ENCODE measurements at regions not wholly inside any gene's neighbourhood (a gene's known extent, or its start where the extent isn't known, plus 50 kb on each side); places are given as distances from the start of the nearest gene placed in this dataset.

DNA sequence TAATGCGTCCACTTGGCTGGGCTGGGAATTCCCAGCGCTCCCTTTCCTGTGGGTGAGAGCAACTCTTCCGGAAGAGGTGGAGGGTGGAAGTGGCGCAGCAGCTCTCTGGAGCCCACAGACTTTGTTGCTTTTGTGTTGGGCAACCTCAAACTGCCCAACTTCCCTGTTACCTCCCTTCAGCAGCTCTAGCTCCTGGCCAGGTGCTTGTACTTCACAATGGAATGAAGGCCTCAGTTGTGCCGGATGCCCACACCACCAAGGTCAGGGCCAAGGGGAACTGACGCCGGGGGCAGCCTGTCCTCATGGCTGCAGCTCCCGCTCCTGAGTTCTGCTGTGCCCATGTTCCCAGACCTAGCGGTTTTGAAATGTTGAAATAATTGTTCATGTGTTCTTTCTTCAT lies 322.9 kb downstream of the GALR1 start:
- TF ChIP-seq POLR2A (IDR thresholded peaks at IDR 0.05; ENCODE audit: low read length) (no peak), GATA1 (IDR thresholded peaks at IDR 0.05; ENCODE audit: low read depth, low read length) (no peak)
- no peak for DNase-seq

DNA sequence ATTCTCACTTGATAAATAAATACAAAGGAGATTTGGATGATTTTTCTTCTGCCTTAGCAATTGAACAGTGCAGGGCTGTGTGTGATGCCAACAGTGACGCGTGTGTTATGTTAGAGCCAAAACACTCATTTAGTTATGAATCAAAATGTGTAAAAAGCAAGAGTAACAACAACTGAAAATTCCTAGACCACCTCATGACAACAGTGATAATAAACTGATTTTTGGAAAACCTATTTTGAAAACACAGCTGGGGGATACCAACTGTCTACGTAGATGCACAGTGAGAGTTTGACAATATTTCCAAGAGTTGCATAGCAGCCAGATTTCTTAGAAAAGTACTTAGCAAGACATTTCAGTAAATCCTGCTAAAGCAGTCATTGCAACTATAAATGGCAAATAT lies 323.9 kb downstream of the GALR1 start:
- DNase-seq, result no peak
- TF ChIP-seq POLR2A (IDR thresholded peaks at IDR 0.05; ENCODE audit: low read length), result no peak
- no peak for TF ChIP-seq GATA1 (IDR thresholded peaks at IDR 0.05; ENCODE audit: low read depth, low read length)

GRCh38 chr18:77590943-77591515 lies 341.4 kb downstream of the GALR1 start:
- TF ChIP-seq POLR2A (IDR thresholded peaks at IDR 0.05; ENCODE audit: low read length) (no peak), GATA1 (IDR thresholded peaks at IDR 0.05; ENCODE audit: low read depth, low read length) (no peak)
- no peak for DNase-seq

DNA sequence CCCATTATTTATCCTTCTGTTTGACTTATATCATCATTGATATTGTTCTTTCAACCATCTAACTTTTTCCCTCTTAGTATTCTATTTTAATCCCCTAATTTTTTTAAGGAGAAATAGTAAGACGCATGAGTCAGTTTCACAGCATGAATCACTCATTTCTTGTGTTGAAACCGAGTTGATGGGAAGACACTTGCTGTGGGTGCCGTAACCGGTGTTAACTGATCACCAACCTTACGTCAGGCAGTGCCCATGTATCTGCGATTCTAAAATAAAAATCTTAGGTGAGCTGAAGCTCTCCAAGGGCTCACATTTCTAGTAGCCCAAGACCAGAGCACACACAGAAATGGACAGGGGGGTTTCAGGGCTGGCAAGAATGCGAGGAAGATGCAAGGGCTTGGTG lies 348.1 kb downstream of the GALR1 start:
- DNase-seq, result no peak
- TF ChIP-seq GATA1 (IDR thresholded peaks at IDR 0.05; ENCODE audit: low read depth, low read length), result no peak
- no peak for TF ChIP-seq POLR2A (IDR thresholded peaks at IDR 0.05; ENCODE audit: low read length)

GRCh38 chr18:77600674-77601073 lies 351.0 kb downstream of the GALR1 start:
- no peak for DNase-seq
- TF ChIP-seq POLR2A (IDR thresholded peaks at IDR 0.05; ENCODE audit: low read length) (no peak), GATA1 (IDR thresholded peaks at IDR 0.05; ENCODE audit: low read depth, low read length) (no peak)

- DNase-seq, result no peak
- TF ChIP-seq GATA1 (IDR thresholded peaks at IDR 0.05; ENCODE audit: low read depth, low read length) (no peak), POLR2A (IDR thresholded peaks at IDR 0.05; ENCODE audit: low read length) (no peak)
These were observed 351.9 kb downstream of the GALR1 start for GRCh38 chr18:77601567-77601966.

- no peak for TF ChIP-seq GATA1 (IDR thresholded peaks at IDR 0.05; ENCODE audit: low read depth, low read length)
- TF ChIP-seq POLR2A (IDR thresholded peaks at IDR 0.05; ENCODE audit: low read length), result no peak
- DNase-seq, result no peak
These were observed 357.4 kb downstream of the GALR1 start for GRCh38 chr18:77607087-77607486.

DNA sequence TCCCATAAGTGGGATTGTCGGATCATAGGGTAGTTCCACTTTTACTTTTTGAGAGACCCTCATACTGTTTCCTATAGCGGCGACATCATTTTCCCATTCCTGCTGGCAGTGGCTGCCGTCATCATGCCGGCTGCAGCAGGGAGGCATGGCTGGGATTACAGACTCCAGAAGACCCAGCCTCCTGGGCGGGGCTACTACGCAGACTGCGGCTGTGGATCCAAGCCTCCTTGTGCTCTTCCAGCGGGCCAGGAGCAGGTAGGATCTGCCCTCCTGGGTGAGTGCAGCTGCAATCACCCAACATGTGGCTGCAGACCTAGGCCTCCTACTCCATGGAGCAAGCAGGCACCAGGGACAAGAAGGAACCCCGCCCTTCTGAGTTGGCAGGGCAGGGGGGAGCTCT lies 359.2 kb downstream of the GALR1 start:
- TF ChIP-seq POLR2A (IDR thresholded peaks at IDR 0.05; ENCODE audit: low read length) (no peak), GATA1 (IDR thresholded peaks at IDR 0.05; ENCODE audit: low read depth, low read length) (no peak)

DNA sequence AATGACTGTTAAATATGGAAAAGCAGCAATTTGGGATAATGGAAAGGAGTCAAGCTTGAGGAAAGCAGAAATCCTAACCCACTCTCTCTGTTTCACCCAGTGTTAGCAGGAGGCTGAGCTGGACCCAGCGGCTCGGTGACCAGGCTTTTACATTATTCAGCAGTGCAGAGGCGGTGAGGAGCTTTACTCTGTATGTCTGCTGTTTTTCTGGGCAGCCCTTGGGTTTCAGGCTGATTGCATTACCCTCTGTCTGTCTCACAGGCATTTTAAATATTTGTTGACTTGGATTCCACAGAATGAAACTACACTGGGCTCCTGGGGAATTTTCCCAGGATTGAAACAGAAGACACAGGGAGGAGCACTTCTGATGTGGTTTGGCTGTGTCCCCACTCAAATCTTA lies 368.0 kb downstream of the GALR1 start:
- TF ChIP-seq GATA1 (IDR thresholded peaks at IDR 0.05; ENCODE audit: low read depth, low read length), result no peak
- DNase-seq, result no peak

More for the DNA sequence above, 359.2 kb downstream of the GALR1 start:
- no peak for DNase-seq

DNA sequence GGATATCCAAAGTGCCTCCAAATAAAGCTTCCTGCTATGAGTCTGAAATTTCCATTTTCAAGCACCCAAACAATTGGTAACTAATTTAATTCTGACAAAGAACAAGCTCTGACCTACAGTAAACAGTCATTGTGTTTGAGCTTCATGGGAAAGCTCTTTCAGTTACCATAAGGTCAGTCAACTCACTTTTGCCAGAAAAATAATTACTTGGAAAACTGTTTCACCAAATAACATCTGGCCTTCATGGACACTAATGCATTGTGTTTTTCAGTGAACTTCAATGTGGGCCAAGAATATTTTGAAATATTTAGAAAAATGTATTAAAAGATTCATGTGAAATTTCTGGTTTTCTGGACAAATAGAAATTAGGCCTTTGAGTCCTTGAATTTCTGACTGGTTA lies 369.9 kb downstream of the GALR1 start:
- DNase-seq, result no peak
- TF ChIP-seq GATA1 (IDR thresholded peaks at IDR 0.05; ENCODE audit: low read depth, low read length) (no peak), POLR2A (IDR thresholded peaks at IDR 0.05; ENCODE audit: low read length) (no peak)

- DNase-seq, result no peak
- TF ChIP-seq POLR2A (IDR thresholded peaks at IDR 0.05; ENCODE audit: low read length), result no peak
- TF ChIP-seq GATA1 (IDR thresholded peaks at IDR 0.05; ENCODE audit: low read depth, low read length), result no peak
These were observed 372.5 kb downstream of the GALR1 start for GRCh38 chr18:77622009-77622692.

- TF ChIP-seq GATA1 (IDR thresholded peaks at IDR 0.05; ENCODE audit: low read depth, low read length) (no peak), POLR2A (IDR thresholded peaks at IDR 0.05; ENCODE audit: low read length) (no peak)
- no peak for DNase-seq
These were observed 383.1 kb downstream of the GALR1 start for GRCh38 chr18:77632758-77633157.

DNA sequence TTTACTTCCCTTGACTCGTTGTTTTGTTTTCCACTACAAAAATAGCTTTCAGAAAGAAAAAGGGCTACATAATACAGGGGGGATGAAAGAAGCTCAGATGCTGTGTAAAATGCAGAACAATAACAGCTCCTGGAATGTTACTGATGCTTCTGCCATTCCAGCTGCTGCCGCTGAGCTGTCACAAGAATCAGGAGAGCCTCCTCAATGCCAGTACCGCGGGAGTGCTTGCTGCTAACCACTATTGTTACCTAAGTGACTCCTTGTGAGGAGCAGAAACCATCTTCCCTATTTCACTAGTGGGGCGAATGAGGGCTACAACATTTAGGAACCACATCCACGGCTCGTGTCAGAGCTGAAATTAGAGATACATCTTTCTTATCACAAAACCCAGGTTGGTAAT lies 384.8 kb downstream of the GALR1 start:
- no peak for DNase-seq
- TF ChIP-seq POLR2A (IDR thresholded peaks at IDR 0.05; ENCODE audit: low read length), result no peak
- no peak for TF ChIP-seq GATA1 (IDR thresholded peaks at IDR 0.05; ENCODE audit: low read depth, low read length)

DNA sequence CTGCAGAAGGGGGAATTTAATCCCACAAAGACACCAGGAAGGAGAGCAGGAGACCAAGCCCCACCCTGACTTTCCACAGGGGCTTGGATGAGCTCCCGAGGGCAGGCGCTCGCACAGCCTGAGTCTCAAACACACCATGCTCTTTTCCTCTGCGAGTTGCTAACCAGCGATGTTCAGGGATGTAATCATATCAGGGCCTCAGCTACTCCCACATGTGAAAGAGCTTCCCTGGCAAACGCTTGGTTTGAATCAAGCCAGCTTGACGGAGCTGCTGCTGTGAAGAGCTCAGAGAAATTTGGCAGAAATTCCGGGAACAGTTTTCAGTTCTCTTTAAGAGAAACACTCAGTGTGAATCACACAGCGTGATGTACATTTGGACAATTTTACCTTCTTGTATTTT lies 385.8 kb downstream of the GALR1 start:
- no peak for DNase-seq
- TF ChIP-seq POLR2A (IDR thresholded peaks at IDR 0.05; ENCODE audit: low read length), result no peak
- TF ChIP-seq GATA1 (IDR thresholded peaks at IDR 0.05; ENCODE audit: low read depth, low read length), result no peak

GRCh38 chr18:77635858-77636257 lies 386.2 kb downstream of the GALR1 start:
- no peak for DNase-seq
- TF ChIP-seq POLR2A (IDR thresholded peaks at IDR 0.05; ENCODE audit: low read length) (no peak), GATA1 (IDR thresholded peaks at IDR 0.05; ENCODE audit: low read depth, low read length) (no peak)

Data from erythroblast (primary cell).